ENCODE measurements at regions not wholly inside any gene's neighbourhood (a gene's known extent, or its start where the extent isn't known, plus 50 kb on each side); places are given as distances from the start of the nearest gene placed in this dataset.

DNA sequence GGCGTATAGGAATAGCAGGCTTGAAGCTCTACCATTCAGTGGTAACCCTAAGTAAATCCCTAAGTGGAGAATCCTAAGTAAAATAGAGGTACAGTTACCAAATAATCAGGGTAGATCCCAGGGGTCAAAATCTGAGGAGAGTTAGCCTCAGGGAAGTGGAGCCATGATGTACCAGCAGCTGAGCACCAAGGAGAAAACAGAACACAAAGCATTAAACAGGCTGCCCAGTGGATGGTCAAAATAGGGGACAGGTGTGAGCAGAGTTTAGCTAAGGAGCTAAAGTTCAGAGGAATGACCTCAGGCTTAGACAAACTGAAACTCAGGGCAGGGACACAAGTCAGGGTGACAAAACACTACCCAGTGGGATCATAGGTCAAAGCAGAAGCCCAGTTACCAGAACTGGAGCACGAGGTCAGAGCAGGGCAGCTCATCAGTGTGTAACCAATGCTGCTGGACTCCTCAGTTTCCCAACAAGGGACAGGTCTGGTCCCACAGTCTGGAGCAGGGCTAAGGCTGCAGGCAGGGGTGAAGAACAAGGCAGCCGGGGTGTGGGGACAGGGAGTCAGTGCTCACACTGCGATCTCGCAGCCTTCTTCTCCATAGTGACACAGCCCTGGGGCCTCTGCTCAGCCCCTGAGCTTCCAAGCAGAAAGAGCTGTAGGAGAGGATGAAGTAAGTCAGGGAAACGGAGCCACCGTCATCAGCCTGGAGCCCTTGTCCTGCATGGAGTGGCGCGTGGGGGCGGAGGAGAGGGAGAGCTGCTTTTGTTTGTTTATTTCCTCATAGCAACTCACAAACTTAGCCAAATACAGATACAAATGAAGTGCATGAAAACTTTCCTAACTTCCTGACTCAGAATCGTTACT, 264.0 kb downstream of the MREG start:
- TF ChIP-seq, protein P1, sequence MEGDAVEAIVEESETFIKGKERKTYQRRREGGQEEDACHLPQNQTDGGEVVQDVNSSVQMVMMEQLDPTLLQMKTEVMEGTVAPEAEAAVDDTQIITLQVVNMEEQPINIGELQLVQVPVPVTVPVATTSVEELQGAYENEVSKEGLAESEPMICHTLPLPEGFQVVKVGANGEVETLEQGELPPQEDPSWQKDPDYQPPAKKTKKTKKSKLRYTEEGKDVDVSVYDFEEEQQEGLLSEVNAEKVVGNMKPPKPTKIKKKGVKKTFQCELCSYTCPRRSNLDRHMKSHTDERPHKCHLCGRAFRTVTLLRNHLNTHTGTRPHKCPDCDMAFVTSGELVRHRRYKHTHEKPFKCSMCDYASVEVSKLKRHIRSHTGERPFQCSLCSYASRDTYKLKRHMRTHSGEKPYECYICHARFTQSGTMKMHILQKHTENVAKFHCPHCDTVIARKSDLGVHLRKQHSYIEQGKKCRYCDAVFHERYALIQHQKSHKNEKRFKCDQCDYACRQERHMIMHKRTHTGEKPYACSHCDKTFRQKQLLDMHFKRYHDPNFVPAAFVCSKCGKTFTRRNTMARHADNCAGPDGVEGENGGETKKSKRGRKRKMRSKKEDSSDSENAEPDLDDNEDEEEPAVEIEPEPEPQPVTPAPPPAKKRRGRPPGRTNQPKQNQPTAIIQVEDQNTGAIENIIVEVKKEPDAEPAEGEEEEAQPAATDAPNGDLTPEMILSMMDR (IDR thresholded peaks at IDR 0.05), result no peak
- no peak for TF ChIP-seq SIN3A (IDR thresholded peaks at IDR 0.05; ENCODE audit: borderline replicate concordance, low read depth, low read length)
- TF ChIP-seq RFX5 (IDR thresholded peaks at IDR 0.05; ENCODE audit: low read length), result no peak
- TF ChIP-seq TCF12 (IDR thresholded peaks at IDR 0.05), result no peak
- TF ChIP-seq YY1 (IDR thresholded peaks at IDR 0.05; ENCODE audit: low read depth), result no peak
- no peak for TF ChIP-seq POLR2AphosphoS5 (IDR thresholded peaks at IDR 0.05; ENCODE audit: low read depth, low read length)

Data from SK-N-SH (cell line).